ENCODE measurements at regions not wholly inside any gene's neighbourhood (a gene's known extent, or its start where the extent isn't known, plus 50 kb on each side); places are given as distances from the start of the nearest gene placed in this dataset.

GRCh38 chr9:118674942-118675341, 694.3 kb downstream of the BRINP1 start:
- TF ChIP-seq REST (IDR thresholded peaks at IDR 0.05; ENCODE audit: insufficient read depth in 1 of 2, low read depth in 2 of 2, low read length in 2 of 2) (no peak), TAF1 (IDR thresholded peaks at IDR 0.05; ENCODE audit: borderline replicate concordance, insufficient read depth, low read length) (no peak), POLR2AphosphoS5 (IDR thresholded peaks at IDR 0.05; ENCODE audit: low read depth, low read length) (no peak)
